GM12878 (cell line): ENCODE measurements at regions not wholly inside any gene's neighbourhood (a gene's known extent, or its start where the extent isn't known, plus 50 kb on each side); places are given as distances from the start of the nearest gene placed in this dataset.

Experiments
- ATAC-seq: fragments of 200-7000 bp; cut with Tn5 transposase; 3 replicates; pipeline ENCODE4 v1.9.1; 2020; ENCODE audit warnings: mild to moderate bottlenecking, moderate library complexity
- BruUV-seq: library from RNA; stranded (reverse); fragments of 400-500 nt; replicated peaks from 2 replicates; lab custom pipeline; 2021; lab: Mats Ljungman, UMichigan
- CTCF ChIA-PET: fragments of 300-600 bp; sonication (Branson Sonifier 250); formaldehyde crosslinking; extraction: SDS; loops from one replicate; lab custom pipeline; 2021; ENCODE audit warnings: inconsistent platforms; lab: Yijun Ruan, JAX
- POLR2A ChIA-PET: fragments of 350-600 bp; formaldehyde crosslinking; extraction: SDS; loops from one replicate; lab custom pipeline; 2021; ENCODE audit warnings: inconsistent platforms; lab: Charles Lee
- RAD21 ChIA-PET: fragments of 300-600 bp; sonication (Branson Sonifier 250); formaldehyde crosslinking; loops from one replicate; lab custom pipeline; 2023; ENCODE audit warnings: antibody characterized with exemption; ENCODE audit not compliant: unreplicated experiment; lab: Charles Lee
- SMC1A ChIA-PET: fragments of 300-600 bp; sonication (Branson Sonifier 250); formaldehyde crosslinking; loops from one replicate; lab custom pipeline; 2023; ENCODE audit not compliant: unreplicated experiment, uncharacterized antibody; lab: Charles Lee
- DNase-seq: peaks from one replicate; pipeline ENCODE4 v3.0.0-alpha.2; 2011; ENCODE audit warnings: low read depth, low spot score
- FAIRE-seq: peaks from 3 replicates; lab custom pipeline; 2011; peaks lifted over from hg19 to GRCh38; lab: Jason Lieb, UNC
- H2AFZ ChIP-seq: 2 replicates; pipeline ENCODE4 v1.6.0; 2011; ENCODE audit warnings: low read depth, low read length, control low read depth; ENCODE audit not compliant: control insufficient read depth
- H3K27ac ChIP-seq: 2 replicates; pipeline ENCODE4 v1.5.1; 2011; ENCODE audit warnings: control low read depth; ENCODE audit not compliant: control insufficient read depth, insufficient read depth
- H3K27me3 ChIP-seq, 2 experiments: replicated peaks in 1 of 2; 2 replicates each; pipeline versions ENCODE4 v1.6.0 to v1.6.1; 2011; ENCODE audit warnings: low read length in 1 of 2; ENCODE audit not compliant: control insufficient read depth in 2 of 2, insufficient read depth in 2 of 2
- H3K36me3 ChIP-seq, 2 experiments: 2 replicates each; pipeline ENCODE4 v1.5.1; 2011; ENCODE audit warnings: low read length in 1 of 2; ENCODE audit not compliant: control insufficient read depth in 2 of 2, insufficient read depth in 2 of 2
- H3K4me1 ChIP-seq: 2 replicates; pipeline ENCODE4 v1.6.1; 2011; ENCODE audit warnings: mild to moderate bottlenecking, low read length, moderate library complexity, mixed read lengths; ENCODE audit not compliant: control insufficient read depth, insufficient read depth
- H3K4me2 ChIP-seq: 2 replicates; pipeline ENCODE4 v1.6.0; 2011; ENCODE audit warnings: control low read depth; ENCODE audit not compliant: control insufficient read depth, insufficient read depth
- H3K4me3 ChIP-seq: fragments of 200-600 bp; sonication (generic); 2 replicates; pipeline ENCODE4 v1.5.1; 2016
- H3K79me2 ChIP-seq: 2 replicates; pipeline ENCODE4 v1.6.0; 2011; ENCODE audit warnings: low read length; ENCODE audit not compliant: control insufficient read depth, insufficient read depth
- H3K9ac ChIP-seq: 2 replicates; pipeline ENCODE4 v1.8.0; 2011; ENCODE audit warnings: low read length, control low read depth, mixed read lengths; ENCODE audit not compliant: control insufficient read depth, insufficient read depth
- H3K9me3 ChIP-seq: replicated peaks from 3 replicates; pipeline ENCODE4 v1.5.1; 2011; ENCODE audit warnings: mild to moderate bottlenecking, low read length; ENCODE audit not compliant: control insufficient read depth, insufficient read depth
- H4K20me1 ChIP-seq: 2 replicates; pipeline ENCODE4 v1.6.0; 2011; ENCODE audit not compliant: control insufficient read depth, insufficient read depth
- ATF3 ChIP-seq: IDR thresholded peaks from 2 replicates; pipeline ENCODE4 v1.6.1; 2011; ENCODE audit warnings: low read depth, mild to moderate bottlenecking, low read length, moderate library complexity, borderline replicate concordance; ENCODE audit errors: extremely low read depth
- BMI1 ChIP-seq: fragments of 450-650 bp; IDR thresholded peaks from 2 replicates; pipeline ENCODE4 v1.6.1; 2016; ENCODE audit warnings: mild to moderate bottlenecking, moderate library complexity, borderline replicate concordance
- CREM ChIP-seq: IDR thresholded peaks from 2 replicates; pipeline ENCODE4 v1.6.1; 2014; ENCODE audit warnings: antibody characterized with exemption, low read depth
- LARP7 ChIP-seq: fragments of 450-650 bp; IDR thresholded peaks from 2 replicates; pipeline ENCODE4 v1.6.1; 2017; ENCODE audit warnings: mild to moderate bottlenecking
- NFXL1 ChIP-seq: fragments of 450-650 bp; IDR thresholded peaks from 2 replicates; pipeline ENCODE4 v1.6.1; 2017; ENCODE audit warnings: antibody characterized with exemption, mild to moderate bottlenecking, borderline replicate concordance
- PAX5 ChIP-seq: IDR thresholded peaks from 2 replicates; pipeline ENCODE4 v1.6.1; 2011; ENCODE audit warnings: low read depth, low read length, borderline replicate concordance
- PKNOX1 ChIP-seq: fragments of 450-650 bp; IDR thresholded peaks from 2 replicates; pipeline ENCODE4 v1.6.1; 2016; ENCODE audit warnings: mild to moderate bottlenecking
- YBX1 ChIP-seq: fragments of 450-650 bp; IDR thresholded peaks from 2 replicates; pipeline ENCODE4 v1.6.1; 2016; ENCODE audit warnings: antibody characterized with exemption
- WGBS: methylation state at CpG from one replicate; pipeline ENCODE4 v1.1.6; 2016; ENCODE audit warnings: low lambda C conversion rate; ENCODE audit not compliant: insufficient replicate concordance, insufficient coverage; ENCODE audit errors: missing lambda C conversion rate; 5-methylcytosine and 5-hydroxymethylcytosine counted together
- in situ Hi-C: fragments of 300-500 bp; cut with MboI; formaldehyde crosslinking; loops from 9 replicates; pipeline ENCODE4 v1.14.3; 2018; ENCODE audit warnings: mixed read lengths
- intact Hi-C: fragments of 100-400 bp; cut with micrococcal nuclease; formaldehyde crosslinking; loops from one replicate; pipeline ENCODE4 v1.14.2; 2022; ENCODE audit not compliant: unreplicated experiment
- TF ChIP-seq, protein P1 (sequence below): fragments of 450-650 bp; formaldehyde crosslinking; IDR thresholded peaks from 2 replicates; pipeline ENCODE4 v1.4.0; 2022; ENCODE audit warnings: mild to moderate bottlenecking, moderate library complexity

- ATAC-seq (no peak), DNase-seq (no peak), FAIRE-seq (no peak)
- Histone ChIP-seq H4K20me1 (no peaks in the 10 kb centered on the region), H3K27me3 (peaks cover 0 to 2% of the 10 kb centered on the region in 2 experiments; a peak in 1 of 4 replicates), H3K4me1 (no peaks in the 10 kb centered on the region), H3K4me3 (no peak overlapping the region), H3K4me2 (no peak overlapping the region), H2AFZ (no peak overlapping the region), H3K79me2 (no peaks in the 10 kb centered on the region), H3K36me3 (no peaks in the 10 kb centered on the region), H3K9ac (no peak overlapping the region), H3K27ac (no peak overlapping the region), H3K9me3 (no peaks in the 10 kb centered on the region; the same call in 2 of the 3 replicates)
- 38% methylated on average over 10 of the region's 10 CpGs for WGBS
- RAD21 ChIA-PET, result no interaction called here
- POLR2A ChIA-PET, result no interaction called here
- TF ChIP-seq PKNOX1 (no peak), ATF3 (no peak), BMI1 (no peak), NFXL1 (no peak), CREM (no peak), LARP7 (no peak), YBX1 (no peak), PAX5 (no peak)
- TF ChIP-seq, protein P1, sequence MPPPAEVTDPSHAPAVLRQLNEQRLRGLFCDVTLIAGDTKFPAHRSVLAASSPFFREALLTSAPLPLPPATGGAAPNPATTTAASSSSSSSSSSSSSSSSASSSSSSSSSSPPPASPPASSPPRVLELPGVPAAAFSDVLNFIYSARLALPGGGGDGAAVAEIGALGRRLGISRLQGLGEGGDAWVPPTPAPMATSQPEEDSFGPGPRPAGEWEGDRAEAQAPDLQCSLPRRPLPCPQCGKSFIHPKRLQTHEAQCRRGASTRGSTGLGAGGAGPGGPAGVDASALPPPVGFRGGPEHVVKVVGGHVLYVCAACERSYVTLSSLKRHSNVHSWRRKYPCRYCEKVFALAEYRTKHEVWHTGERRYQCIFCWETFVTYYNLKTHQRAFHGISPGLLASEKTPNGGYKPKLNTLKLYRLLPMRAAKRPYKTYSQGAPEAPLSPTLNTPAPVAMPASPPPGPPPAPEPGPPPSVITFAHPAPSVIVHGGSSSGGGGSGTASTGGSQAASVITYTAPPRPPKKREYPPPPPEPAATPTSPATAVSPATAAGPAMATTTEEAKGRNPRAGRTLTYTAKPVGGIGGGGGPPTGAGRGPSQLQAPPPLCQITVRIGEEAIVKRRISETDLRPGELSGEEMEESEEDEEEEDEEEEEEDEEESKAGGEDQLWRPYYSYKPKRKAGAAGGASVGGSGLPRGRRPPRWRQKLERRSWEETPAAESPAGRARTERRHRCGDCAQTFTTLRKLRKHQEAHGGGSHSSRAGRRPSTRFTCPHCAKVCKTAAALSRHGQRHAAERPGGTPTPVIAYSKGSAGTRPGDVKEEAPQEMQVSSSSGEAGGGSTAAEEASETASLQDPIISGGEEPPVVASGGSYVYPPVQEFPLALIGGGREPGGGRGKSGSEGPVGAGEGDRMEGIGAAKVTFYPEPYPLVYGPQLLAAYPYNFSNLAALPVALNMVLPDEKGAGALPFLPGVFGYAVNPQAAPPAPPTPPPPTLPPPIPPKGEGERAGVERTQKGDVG (CRISPR knock-in tag), result no peak
- in situ Hi-C loops, result no loop called here
- BruUV-seq, result no TSS peak
- SMC1A ChIA-PET, result no interaction called here
- CTCF ChIA-PET, result no interaction called here
- intact Hi-C loops, result no loop called here
Measured at GRCh38 chr14:104476437-104476836, 103.1 kb upstream of the C14orf180 start.
